ENCODE measurements at regions not wholly inside any gene's neighbourhood (a gene's known extent, or its start where the extent isn't known, plus 50 kb on each side); places are given as distances from the start of the nearest gene placed in this dataset.

DNA sequence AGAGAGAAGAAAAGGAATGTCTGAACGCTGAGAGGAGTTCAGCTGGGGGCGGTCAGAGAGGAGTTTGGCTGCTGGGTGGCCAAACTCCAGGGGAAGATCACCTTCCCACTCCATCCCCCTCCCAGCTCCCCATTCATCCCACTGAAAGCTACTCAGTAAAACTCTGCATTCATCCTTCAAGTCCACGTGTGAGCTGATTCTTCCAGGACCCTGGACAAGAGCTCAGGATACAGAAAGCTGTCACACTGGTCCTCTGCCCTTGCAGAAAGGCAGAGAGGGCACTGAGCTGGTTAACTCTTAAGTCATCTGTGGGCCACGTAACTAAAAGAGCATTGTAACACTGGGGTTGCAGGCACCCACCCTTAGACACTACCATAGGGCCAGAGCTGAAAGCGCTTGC lies 132.1 kb upstream of the ARL4C start:
- Histone ChIP-seq H3K27ac (no peak overlapping the region), H3K36me3 (no peaks in the 10 kb centered on the region), H3K27me3 (peaks cover 0 to 28% (median 17%) of the 10 kb centered on the region in 7 donors), H3K4me3 (no peak overlapping the region), H3K4me1 (peaks cover 0 to 6% (median 0%) of the 10 kb centered on the region in 9 donors), H3K9me3 (no peaks in the 10 kb centered on the region)
- ATAC-seq = no peak
- TF ChIP-seq, protein P1, sequence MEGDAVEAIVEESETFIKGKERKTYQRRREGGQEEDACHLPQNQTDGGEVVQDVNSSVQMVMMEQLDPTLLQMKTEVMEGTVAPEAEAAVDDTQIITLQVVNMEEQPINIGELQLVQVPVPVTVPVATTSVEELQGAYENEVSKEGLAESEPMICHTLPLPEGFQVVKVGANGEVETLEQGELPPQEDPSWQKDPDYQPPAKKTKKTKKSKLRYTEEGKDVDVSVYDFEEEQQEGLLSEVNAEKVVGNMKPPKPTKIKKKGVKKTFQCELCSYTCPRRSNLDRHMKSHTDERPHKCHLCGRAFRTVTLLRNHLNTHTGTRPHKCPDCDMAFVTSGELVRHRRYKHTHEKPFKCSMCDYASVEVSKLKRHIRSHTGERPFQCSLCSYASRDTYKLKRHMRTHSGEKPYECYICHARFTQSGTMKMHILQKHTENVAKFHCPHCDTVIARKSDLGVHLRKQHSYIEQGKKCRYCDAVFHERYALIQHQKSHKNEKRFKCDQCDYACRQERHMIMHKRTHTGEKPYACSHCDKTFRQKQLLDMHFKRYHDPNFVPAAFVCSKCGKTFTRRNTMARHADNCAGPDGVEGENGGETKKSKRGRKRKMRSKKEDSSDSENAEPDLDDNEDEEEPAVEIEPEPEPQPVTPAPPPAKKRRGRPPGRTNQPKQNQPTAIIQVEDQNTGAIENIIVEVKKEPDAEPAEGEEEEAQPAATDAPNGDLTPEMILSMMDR (IDR thresholded peaks at IDR 0.05) = no peak
- WGBS, 2 donors = 81 to 88% methylated on average over 5 of the region's 5 CpGs
- intact Hi-C loops (cut with DNase I) = no loop called here
- no peak for DNase-seq

DNA sequence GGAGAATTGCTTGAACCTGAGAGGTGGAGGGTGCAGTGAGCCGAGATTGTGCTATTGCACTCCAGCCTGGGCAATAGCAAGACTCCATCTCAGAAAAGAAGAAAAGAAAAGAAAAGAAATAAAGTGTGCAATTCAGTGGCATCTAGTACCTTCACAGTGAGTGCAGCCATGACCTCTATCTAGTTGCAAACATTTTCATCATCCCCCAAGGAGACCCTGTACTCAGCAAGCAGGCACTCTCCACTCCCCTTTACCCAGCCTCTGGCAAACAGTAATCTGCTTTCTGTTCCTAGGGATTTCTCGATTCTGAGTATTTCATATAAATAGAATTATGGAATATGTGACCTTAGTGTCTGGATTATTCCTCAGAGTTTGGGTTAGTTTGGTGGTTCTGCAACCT lies 130.4 kb upstream of the ARL4C start:
- Histone ChIP-seq H3K9me3 (no peaks in the 10 kb centered on the region), H3K36me3 (no peaks in the 10 kb centered on the region), H3K4me3 (no peak overlapping the region), H3K27ac (no peak overlapping the region), H3K27me3 (peaks cover 0 to 28% (median 17%) of the 10 kb centered on the region in 7 donors), H3K4me1 (peaks cover 0 to 6% (median 0%) of the 10 kb centered on the region in 9 donors)
- 86 to 94% methylated on average over 2 of the region's 2 CpGs for WGBS, 2 donors
- intact Hi-C loops (cut with DNase I) = no loop called here
- ATAC-seq (no peak), DNase-seq (no peak)
- TF ChIP-seq, protein P1 (IDR thresholded peaks at IDR 0.05) = no peak

DNA sequence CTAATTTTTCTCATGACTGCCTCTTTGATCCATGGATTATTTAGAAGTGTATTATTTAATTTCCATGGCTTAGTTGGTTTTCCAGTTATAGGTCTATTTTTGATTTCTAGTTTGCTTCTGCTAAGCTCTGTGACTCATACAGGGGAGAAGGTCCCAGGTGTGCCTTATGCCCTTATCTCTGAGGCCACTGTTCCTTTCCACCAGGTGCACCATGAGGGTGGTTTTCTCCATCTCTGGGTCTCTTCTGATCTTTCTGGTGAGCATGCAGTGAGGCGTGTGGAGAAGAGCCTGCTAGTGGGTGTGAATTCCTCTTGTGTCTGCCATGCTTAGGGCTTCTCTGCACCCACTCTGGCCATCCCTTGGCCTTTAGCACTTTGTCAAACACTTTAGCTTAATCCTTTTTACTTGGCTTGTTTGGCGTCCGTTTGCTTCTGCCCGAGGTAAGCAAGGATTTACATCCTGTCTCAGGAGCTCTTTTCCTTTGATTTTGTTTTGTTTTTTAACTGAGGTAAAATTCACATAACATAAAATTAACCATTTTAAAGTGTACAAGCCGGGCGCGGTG lies 129.8 kb upstream of the ARL4C start:
- no peak overlapping the region for H3K27ac ChIP-seq
- no peak overlapping the region for H3K4me3 ChIP-seq
- DNase-seq (no peak), ATAC-seq (no peak)
- no peaks in the 10 kb centered on the region for H3K36me3 ChIP-seq
- peaks cover 0 to 22% (median 14%) of the 10 kb centered on the region in 7 donors for H3K27me3 ChIP-seq
- peaks cover 0 to 6% (median 0%) of the 10 kb centered on the region in 9 donors for H3K4me1 ChIP-seq
- 75 to 77% methylated on average over 7 of the region's 7 CpGs for WGBS, 2 donors
- TF ChIP-seq, protein P1 (IDR thresholded peaks at IDR 0.05) = no peak
- no peaks in the 10 kb centered on the region for H3K9me3 ChIP-seq
- intact Hi-C loops (cut with DNase I) = no loop called here

DNA sequence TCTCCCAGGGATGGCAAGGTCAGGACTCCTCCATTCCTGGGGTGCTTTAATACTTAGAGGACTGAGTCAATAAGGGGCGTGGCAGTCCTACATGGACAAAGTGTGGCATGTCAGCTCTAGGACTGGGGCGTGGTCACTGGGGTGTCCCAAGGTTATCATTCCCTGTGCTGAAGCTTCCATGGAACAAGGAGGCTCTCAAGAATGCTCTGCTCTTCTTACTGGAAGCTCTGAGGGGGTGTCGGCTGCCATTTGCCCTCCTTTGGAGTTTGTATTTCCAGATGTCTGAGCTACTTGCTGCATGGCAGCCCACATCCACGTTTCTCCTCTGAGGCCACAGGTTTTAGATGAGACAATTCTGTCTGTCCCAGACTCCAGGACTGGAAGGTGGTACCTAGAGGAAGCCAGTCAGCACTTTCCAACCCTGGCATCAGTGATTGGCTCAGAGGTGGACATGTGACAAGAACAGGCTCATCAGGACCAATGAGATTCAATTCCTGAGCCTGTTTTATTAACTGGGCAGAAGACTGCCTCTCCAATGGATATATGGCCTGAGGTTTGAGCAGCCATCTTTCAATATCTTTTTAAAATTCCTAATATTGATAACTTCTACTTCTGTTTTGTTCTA lies 128.9 kb upstream of the ARL4C start:
- intact Hi-C loops (cut with DNase I) = no loop called here
- Histone ChIP-seq H3K27me3 (peaks cover 0 to 19% (median 8%) of the 10 kb centered on the region in 7 donors), H3K36me3 (no peaks in the 10 kb centered on the region), H3K4me3 (no peak overlapping the region), H3K9me3 (no peaks in the 10 kb centered on the region), H3K27ac (no peak overlapping the region), H3K4me1 (peaks cover 0 to 6% (median 0%) of the 10 kb centered on the region in 9 donors)
- no peak for ATAC-seq
- WGBS, 2 donors = 88 to 93% methylated on average over 4 of the region's 4 CpGs
- TF ChIP-seq, protein P1 (IDR thresholded peaks at IDR 0.05) = no peak
- no peak for DNase-seq

All from heart right ventricle (tissue), 16 donors.